IPS DF 19.7 (cell line): ENCODE measurements at regions not wholly inside any gene's neighbourhood (a gene's known extent, or its start where the extent isn't known, plus 50 kb on each side); places are given as distances from the start of the nearest gene placed in this dataset.
"Not testable (repeated sequence)": the region's sequence is repeated elsewhere in the genome, so short reads cannot be mapped to it uniquely, and the experiment has no call there.

Experiments
- DNase-seq: peaks from one replicate; pipeline ENCODE4 v3.0.0-alpha.2; 2013; ENCODE audit warnings: low read depth, low spot score

DNA sequence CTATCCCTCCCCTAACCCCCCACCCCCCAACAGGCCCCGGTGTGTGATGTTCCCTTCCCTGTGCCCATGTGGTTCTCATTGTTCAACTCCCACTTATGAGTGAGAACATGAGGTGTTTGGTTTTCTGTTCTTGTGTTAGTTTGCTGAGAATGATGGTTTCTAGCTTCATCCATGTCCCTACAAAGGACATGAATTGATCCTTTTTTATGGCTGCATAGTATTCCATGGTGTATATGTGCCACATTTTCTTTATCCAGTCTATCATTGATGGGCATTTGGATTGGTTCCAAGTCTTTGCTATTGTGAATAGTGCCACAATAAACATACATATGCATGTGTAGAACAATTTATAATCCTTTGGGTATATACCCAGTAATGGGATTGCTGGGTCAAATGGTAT is 612.1 kb upstream of the ADGRB3 start:
- not testable (repeated sequence) for DNase-seq

DNA sequence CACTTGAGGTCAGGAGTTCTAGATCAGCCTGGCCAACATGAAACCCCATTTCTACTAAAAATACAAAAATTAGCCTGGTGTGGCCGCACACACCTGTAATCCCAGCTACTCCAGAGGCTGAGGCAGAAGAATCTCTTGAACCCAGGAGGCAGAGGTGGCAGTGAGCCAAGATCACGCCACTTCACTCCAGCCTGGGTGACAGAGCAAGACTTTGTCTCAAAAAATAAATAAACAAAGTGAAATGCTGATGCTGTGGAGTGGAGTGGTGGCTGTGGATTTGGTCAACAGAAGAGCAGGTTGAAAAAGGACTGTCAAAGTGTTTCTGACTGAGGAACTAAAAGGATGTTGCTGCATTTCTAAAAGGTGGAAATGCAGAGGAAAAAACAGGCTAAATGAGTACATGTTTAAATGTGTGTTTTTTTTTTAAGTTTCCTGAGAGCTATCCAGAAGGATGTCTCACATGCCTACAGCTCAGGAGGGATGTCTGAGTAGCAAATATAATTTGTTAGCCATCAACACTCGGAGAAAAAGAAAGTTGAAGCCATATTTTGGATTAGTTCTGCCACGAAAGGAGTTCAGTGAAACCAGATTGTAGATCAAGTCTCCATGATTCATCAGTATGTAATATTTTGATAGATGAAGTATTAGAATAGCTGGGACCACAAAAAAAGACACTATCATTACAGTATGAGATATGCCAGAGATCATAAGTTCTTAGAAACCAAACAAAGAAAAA is 621.1 kb upstream of the ADGRB3 start:
- no peak for DNase-seq

DNA sequence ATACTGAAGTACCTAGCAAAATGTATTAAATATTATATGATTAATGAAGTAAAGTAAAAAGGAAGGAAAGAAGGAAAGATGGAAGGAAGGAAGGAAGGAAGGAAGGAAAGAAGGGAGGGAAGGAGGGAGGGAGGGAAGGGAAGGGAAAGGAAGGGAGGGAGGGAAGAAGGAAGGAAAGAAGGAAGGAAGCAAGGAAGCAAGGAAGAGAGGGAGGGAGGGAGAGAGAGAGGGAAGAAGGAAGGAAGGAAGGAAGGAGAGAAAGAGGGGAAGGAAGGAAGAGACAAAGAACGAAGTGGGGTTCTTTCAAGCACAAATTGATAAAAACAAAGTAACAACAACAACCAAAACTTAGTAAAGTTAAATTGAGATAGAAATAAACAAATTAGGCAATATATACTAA is 622.3 kb upstream of the ADGRB3 start:
- no peak for DNase-seq

DNA sequence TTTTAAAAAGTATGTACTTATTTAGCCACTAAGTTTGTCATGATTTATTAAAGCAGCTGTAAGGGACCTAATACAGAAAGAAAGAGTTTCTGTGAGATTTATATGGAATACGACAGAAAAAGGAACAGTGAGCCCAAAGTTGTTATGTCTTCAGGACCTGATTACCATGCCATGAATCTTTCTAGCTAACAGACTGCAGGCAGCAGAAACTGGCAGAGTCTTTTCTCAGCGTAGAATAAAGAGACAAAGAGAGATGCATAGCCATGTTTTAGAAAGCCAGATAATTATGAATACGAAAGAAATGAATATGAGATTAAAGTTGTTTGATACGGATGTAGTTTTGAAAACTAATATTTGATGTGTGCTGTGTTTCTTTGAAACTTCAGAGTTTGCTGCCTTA is 624.1 kb upstream of the ADGRB3 start:
- DNase-seq = no peak

DNA sequence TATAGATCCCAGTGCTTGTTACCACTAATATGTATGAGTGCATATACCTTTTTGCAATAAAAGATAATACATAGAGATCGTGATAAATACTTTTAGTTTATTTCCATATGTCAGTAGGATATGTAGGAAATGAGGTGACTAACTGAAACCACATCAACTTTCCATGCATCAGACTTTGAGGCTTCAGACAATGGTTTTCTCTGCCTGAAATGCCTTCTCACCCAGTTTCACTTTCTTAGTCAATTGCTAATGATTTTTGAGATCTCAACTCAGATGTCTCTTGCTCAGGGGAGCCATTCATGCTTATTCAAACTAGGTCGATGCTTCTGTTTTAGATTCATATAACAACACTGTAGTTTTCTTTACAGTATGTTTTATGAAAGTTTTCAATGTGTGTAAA is 626.6 kb upstream of the ADGRB3 start:
- no peak for DNase-seq

DNA sequence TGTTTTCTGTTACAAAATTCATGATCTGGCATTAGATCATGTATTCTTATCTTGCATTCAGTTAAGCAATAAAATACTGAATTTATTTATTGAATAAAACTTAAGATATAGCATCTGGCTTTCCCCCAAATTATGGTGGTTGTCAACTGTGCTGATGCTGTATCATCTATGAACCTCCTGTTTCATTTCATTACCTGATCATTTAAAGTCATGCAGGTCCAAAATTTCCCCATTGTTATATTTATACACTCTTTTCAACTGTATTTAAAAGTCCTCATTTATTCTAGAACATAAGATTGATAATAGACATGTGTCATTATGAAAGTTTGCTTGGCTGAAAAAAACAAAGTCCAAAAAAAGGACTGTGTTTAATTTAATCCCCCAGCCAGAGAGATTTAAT is 627.4 kb upstream of the ADGRB3 start:
- no peak for DNase-seq

DNA sequence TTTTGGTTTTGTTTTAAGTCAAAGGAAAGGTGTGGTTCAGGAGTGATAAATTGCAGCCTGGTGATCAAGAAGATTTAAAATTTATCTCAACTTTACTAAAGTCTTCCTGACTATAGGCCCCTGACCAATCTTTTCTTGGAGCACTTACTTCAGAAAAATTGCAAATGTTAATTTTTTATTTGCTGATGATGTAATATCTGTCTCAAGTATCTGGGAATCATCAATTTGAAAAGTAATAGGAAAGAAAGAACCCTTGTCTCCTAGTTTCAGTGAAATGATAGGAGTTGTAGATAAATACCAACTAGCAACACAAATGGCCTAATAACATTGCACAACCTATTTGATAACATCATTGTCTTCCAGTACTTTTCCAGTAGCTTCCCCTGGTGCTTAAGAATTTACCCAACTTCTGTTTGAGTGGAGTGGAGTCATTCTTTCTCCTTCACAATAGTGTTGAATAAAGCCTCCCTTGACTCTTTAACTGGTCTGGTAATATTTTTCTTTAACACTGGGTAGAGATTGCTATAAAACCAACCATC is 648.3 kb upstream of the ADGRB3 start:
- DNase-seq = no peak

DNA sequence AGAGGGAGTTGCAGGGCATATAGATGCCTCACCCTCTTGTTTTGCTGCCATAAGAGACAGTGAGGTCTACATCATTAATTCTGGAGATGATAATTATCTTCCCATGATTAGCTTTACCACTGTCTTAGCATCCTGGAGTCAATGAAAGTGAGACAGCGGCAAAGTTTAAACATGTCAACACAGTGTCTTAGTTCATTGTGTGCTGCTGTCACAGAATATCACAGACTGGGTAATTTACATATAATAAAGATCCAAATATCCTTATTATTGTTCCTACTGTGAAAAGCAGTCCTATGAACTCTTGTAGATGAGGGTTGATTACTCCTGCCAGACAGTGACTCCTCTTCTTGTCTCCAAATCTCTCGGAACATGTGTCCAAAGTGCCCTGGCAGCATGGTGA is 658.6 kb upstream of the ADGRB3 start:
- DNase-seq = no peak

DNA sequence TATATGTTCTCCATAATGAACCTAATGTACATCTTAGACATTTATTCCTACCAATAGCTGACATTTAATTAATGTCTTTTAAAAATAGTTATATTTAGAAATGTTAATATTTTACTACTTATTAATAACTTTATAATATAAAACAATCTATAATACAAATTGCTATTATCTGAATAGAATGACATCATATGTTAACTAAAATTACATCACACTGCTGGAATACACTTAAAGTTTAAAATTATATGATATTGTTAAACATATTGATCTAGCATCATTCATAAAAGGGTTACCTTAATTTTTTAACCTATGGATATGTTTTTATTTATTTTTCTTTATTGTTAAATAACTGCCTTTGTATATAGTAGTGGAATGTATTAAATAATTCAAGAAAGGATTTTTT is 660.2 kb upstream of the ADGRB3 start:
- no peak for DNase-seq

DNA sequence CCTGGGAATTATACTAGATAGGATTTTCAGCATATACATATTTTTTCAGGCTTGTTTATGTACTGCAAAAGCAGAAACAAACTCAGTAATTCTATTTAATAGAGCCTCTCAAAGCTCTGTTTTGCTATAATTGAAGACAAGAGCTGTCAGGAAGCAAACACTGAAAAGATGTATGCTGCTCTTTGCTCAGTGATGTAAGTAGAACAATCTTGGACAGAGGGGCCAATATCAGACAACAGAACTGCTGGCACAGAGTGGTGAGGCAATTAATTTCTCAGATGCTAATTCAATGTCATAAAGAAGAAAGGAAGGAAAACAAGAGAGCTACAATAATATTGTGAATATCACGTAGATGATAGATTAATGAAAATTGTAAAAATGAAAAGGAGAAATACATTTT is 663.3 kb upstream of the ADGRB3 start:
- no peak for DNase-seq

DNA sequence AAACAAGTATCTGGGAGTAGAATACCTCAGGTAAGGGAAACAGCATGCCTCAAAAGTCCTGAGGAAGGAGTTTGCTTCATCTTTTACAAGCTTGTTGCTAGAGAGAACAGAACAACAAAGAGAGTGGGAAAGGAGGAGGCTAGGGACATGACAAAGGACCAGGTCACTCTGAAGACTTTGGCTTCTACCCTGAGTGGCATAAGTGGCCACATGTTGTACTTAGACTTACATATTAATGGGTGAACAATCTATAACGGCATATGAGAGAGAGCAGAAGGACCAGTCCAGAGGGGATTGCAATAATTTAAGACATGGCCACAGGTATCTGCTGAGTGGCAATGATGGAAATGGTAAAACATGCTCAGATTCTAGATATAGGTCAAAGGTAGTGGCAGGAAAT is 668.3 kb upstream of the ADGRB3 start:
- DNase-seq = no peak

DNA sequence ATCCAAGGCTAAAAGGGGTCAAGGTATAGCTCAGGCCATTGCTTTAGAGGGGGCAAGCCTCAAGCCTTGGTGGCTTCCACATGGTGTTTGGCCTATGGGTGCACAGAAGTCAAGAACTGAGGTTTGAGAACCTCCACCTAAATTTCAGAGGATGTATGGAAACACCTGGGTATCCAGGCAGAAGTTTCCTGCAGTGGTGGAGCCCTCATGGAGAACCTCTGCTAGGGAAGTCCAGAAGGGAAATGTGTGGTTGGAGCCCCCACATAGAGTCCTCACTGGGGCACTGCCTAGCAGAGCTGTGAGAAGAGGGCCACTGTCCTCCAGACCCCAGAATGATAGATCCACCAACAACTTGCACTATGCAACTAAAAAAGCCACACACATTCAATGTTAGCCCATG is 678.7 kb upstream of the ADGRB3 start:
- DNase-seq = no peak

DNA sequence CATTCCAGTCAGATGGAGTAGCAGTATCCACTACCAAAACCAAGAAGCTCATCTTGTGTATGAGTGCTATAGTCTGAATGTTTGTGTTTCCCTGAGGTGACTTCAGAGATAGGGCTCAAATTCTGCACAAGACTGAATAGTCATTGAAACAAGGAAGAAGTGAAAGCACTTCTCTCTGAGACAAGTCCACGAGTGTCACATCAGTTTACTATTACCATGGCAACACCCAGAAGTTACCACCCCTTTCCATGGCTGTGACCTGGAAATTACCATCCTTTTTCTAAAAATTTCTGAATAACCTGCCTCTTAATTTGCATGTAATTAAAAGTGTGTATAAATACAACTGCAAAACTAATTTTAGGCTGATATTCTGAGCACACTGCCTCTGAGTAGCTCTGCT is 682.1 kb upstream of the ADGRB3 start:
- DNase-seq = no peak

DNA sequence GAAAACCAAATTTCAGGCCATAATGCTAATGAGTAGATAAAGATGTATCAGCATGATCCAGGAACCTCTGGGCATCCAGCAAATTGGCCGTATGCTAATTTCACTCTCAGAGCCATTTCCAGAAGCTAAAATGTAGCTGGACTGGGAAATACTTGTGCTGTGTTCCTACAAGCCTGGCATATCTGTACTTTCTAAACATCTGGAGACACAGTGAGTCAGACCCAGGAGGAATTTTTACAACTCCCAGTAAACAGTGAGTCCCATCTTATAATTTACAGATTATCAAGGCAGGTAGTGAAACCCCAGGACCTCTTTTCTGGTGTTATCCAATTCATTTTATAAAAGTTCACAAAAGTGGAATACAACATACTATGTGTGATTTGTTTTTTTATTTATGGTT is 683.0 kb upstream of the ADGRB3 start:
- no peak for DNase-seq

DNA sequence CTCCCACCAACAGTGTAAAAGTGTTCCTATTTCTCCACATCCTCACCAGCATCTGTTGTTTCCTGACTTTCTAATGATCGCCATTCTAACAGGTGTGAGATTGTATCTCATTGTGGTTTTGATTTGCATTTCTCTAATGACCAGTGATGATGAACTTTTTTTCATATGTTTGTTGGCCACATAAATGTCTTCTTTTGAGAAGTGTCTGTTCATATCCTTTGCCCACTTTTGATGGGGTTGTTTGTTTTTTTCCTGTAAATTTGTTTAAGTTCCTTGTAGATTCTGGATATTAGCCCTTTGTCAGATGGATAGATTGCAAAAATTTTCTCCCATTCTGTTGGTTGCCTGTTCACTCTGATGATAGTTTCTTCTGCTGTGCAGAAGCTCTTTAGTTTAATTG is 687.3 kb upstream of the ADGRB3 start:
- not testable (repeated sequence) for DNase-seq

DNA sequence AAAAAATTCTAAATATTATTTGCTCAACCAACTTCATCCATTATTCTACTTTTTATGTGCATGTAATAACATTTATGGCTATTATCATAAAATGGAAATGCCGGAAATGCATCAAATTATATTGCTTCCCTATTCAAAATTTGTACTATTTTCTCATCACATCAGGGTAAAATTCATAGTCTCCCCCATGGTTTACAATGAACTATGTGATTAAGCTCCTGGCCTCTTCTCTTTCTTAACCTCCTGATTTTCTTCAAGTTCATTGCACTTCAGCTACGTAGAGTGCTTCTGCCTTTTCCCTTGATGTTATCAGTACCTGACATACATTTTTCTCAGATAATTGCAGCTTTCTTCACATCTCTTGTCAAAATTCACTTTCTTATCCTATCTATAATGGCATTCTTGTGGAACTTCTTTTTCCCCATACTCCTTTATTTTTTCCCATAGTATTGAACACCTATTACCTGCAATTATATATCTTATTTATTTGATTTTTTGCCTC is 699.1 kb upstream of the ADGRB3 start:
- no peak for DNase-seq

DNA sequence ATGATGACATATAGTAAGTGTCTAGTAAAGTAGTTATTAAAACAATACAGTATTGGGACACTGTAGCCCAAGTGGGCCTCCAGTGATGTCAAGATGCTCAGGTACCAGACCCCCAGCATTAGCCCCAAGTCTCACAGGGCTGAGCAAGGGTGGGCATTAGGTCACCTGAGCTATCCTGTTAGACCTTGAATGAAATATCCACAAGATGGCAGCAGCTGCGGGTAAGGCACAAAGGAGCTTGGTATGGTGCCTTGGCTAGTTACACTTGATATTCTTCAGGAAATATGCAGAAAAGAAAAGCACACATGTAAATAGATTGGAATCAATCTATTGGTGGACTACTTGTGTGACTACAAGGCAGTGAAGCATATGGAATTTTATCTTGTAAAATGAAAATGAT is 701.8 kb upstream of the ADGRB3 start:
- DNase-seq = peak; percentile 20

DNA sequence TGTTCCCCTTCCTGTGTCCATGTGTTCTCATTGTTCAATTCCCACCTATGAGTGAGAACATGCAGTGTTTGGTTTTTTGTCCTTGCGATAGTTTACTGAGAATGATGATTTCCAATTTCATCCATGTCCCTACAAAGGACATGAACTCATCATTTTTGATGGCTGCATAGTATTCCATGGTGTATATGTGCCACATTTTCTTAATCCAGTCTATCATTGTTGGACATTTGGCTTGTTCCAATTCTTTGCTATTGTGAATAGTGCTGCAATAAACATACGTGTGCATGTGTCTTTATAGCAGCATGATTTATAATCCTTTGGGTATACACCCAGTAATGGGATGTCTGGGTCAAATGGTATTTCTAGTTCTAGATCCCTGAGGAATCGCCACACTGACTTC is 712.5 kb upstream of the ADGRB3 start:
- not testable (repeated sequence) for DNase-seq

DNA sequence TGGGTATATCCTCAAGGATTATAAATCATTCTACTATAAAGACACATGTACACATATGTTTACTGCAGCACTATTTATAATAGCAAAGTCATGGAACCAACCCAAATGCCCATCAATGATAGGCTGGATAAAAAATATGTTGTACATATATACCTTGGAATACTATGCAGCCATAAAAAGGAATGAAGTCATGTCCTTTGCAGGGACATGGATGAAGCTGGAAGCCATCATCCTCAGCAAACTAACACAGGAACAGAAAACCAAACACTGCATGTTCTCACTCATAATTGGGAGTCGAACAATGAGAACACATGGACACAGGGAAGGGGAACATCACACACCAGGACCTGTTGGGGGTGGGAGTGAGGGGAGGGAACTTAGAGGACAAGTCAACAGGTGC is 715.0 kb upstream of the ADGRB3 start:
- not testable (repeated sequence) for DNase-seq

DNA sequence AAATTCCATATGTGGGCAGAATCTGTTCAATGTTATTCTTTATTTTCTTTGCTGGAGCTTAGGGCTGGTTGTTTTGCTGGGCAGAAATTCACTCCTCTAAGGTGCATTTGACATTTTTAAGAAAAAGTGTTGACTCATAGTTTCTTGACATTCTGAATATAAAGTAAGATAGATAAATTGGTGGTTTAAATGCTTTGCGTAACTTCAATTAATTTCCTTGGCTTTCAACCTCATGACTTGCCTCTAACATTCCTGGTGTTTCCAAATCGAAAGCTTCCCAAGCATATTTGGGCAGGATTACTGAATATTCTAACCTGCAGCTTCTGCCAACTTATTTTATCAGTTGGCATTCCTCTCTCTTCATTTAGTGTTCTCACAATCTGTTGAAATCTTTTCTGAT is 718.7 kb upstream of the ADGRB3 start:
- DNase-seq = no peak

DNA sequence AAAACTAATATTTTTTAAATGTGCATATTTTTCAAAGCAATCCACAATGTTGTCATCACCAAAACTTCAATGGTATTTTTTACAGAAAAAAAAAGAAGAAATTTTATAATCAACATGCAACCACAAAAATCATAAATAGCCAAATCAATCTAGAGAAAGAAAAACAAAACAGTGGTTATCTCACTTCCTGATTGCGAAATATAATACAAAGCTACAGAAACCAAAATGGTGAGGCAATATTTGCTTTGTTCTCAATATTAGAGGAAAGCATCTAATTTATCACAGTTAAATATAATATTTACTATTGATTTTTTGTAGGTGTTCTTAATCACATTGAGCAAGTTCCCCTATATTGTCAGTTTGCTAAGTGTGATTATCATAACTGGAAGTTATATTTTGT is 720.7 kb upstream of the ADGRB3 start:
- no peak for DNase-seq

DNA sequence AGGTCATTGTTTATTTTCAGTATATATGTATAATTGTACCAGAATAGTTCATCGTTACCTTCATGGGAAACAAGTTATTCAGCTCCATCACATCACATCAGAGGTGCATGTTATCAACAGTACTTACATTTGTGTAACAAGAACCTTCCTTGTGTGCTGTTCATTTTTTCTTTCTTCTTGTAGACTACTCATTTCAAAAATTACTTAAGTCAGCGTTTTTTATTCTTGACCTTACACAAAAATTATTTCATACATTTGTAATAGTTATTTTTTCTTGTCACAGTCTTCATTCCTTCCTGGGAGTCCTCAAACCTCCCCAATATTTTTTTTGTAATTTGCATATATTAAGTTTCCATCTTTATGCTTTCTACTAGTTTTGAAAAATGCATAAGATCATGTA is 725.7 kb upstream of the ADGRB3 start:
- DNase-seq = no peak

DNA sequence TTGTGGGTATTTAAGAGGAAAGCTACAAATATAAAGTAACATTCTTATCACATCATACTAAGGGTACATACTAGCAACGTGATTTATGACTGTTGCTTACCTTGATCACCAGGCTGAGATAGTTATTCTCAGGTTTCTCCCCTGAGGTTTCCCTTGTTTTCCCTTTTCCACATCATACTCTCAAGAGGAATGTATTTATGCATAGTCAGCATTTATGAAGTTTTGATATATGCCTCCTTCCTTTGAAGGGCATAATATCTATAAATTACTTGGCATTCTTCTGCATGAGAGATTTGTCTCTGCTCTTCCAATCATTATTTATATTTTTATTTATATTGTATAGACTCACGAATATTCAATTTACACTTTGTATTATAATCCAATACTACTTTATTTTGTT is 726.7 kb upstream of the ADGRB3 start:
- DNase-seq = no peak

DNA sequence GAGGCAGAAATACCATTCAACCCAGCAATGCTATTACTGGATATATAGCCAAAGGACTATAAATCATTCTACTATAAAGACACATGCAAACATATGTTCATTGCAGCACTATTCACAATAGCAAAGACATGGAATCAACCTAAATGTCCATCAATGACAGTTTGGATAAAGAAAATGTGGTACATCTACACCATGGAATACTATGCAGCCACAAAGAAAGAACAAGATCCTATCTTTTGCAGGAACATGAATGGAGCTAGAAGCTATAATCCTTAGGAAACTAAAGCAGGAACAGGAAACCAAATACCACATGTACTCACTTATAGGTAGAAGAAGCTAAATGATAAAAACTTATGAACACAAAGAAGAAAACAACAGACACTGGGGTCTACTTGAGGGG is 730.3 kb upstream of the ADGRB3 start:
- not testable (repeated sequence) for DNase-seq
